ENCODE measurements at regions not wholly inside any gene's neighbourhood (a gene's known extent, or its start where the extent isn't known, plus 50 kb on each side); places are given as distances from the start of the nearest gene placed in this dataset.
"Not testable (repeated sequence)": the region's sequence is repeated elsewhere in the genome, so short reads cannot be mapped to it uniquely, and the experiment has no call there.

- ATAC-seq (ENCODE audit: low FRiP score in 2 of 2): no peak
- TF ChIP-seq POLR2A (IDR thresholded peaks at IDR 0.05) (no peak), CTCF (IDR thresholded peaks at IDR 0.05) (no peak), POLR2AphosphoS5 (IDR thresholded peaks at IDR 0.05) (no peak)
- no peak overlapping the region for H3K27ac ChIP-seq
- H3K36me3 ChIP-seq: no peaks in the 10 kb centered on the region
- DNase-seq: peak in 1 of 2 donors; percentile 33
- H3K27me3 ChIP-seq: no peaks in the 10 kb centered on the region
- WGBS, 2 donors: 94 to 97% methylated on average over 10 of the region's 10 CpGs
- H3K9me3 ChIP-seq: no peaks in the 10 kb centered on the region
- peaks cover 0 to 6% (median 1%) of the 10 kb centered on the region in 4 donors for H3K4me1 ChIP-seq
- no peak overlapping the region for H3K4me3 ChIP-seq
These were observed 93.5 kb upstream of the LYZL2 start for GRCh38 chr10:30722956-30723620.

GRCh38 chr10:30719832-30720231 is 90.3 kb upstream of the LYZL2 start:
- Histone ChIP-seq H3K27ac (no peak overlapping the region), H3K4me1 (no peaks in the 10 kb centered on the region), H3K27me3 (no peaks in the 10 kb centered on the region), H3K4me3 (no peak overlapping the region), H3K9me3 (no peaks in the 10 kb centered on the region), H3K36me3 (no peaks in the 10 kb centered on the region)
- ATAC-seq (ENCODE audit: low FRiP score in 2 of 2) (no peak), DNase-seq (no peak)
- TF ChIP-seq POLR2AphosphoS5 (IDR thresholded peaks at IDR 0.05) (no peak), EP300 (IDR thresholded peaks at IDR 0.05) (no peak), CTCF (IDR thresholded peaks at IDR 0.05) (no peak), POLR2A (IDR thresholded peaks at IDR 0.05) (no peak)
- 50 to 61% methylated on average over 9 of the region's 9 CpGs for WGBS, 2 donors

GRCh38 chr10:30709700-30710358 is 80.3 kb upstream of the LYZL2 start:
- no peak overlapping the region for H3K27ac ChIP-seq
- TF ChIP-seq EP300 (IDR thresholded peaks at IDR 0.05): no peak
- TF ChIP-seq POLR2A (IDR thresholded peaks at IDR 0.05): no peak
- no peak for TF ChIP-seq CTCF (IDR thresholded peaks at IDR 0.05)
- no peak for TF ChIP-seq POLR2AphosphoS5 (IDR thresholded peaks at IDR 0.05)
- no peaks in the 10 kb centered on the region for H3K4me1 ChIP-seq
- H3K4me3 ChIP-seq: no peak overlapping the region
- H3K27me3 ChIP-seq: no peaks in the 10 kb centered on the region
- H3K9me3 ChIP-seq: peaks cover 0 to 10% (median 10%) of the 10 kb centered on the region in 4 donors
- DNase-seq (no peak), ATAC-seq (ENCODE audit: low FRiP score in 2 of 2) (no peak)
- 88 to 91% methylated on average over 6 of the region's 6 CpGs for WGBS, 2 donors
- no peaks in the 10 kb centered on the region for H3K36me3 ChIP-seq

- Histone ChIP-seq H3K4me3 (no peak overlapping the region), H3K9me3 (peaks cover 0 to 10% (median 9%) of the 10 kb centered on the region in 4 donors), H3K36me3 (no peaks in the 10 kb centered on the region), H3K4me1 (no peaks in the 10 kb centered on the region), H3K27ac (no peak overlapping the region), H3K27me3 (no peaks in the 10 kb centered on the region)
- DNase-seq (no peak), ATAC-seq (ENCODE audit: low FRiP score in 2 of 2) (no peak)
- WGBS, 2 donors: 90% methylated on average over 10 of the region's 10 CpGs
- no peak for TF ChIP-seq POLR2AphosphoS5 (IDR thresholded peaks at IDR 0.05)
- no peak for TF ChIP-seq CTCF (IDR thresholded peaks at IDR 0.05)
- TF ChIP-seq POLR2A (IDR thresholded peaks at IDR 0.05): no peak
- TF ChIP-seq EP300 (IDR thresholded peaks at IDR 0.05): no peak
These were observed 79.7 kb upstream of the LYZL2 start for GRCh38 chr10:30709229-30709628.

- Histone ChIP-seq H3K4me3 (no peak overlapping the region), H3K4me1 (no peaks in the 10 kb centered on the region), H3K27me3 (no peaks in the 10 kb centered on the region), H3K27ac (no peak overlapping the region), H3K9me3 (peaks cover 0 to under 1% (median under 1%) of the 10 kb centered on the region in 4 donors), H3K36me3 (no peaks in the 10 kb centered on the region)
- TF ChIP-seq EP300 (IDR thresholded peaks at IDR 0.05) (no peak), POLR2AphosphoS5 (IDR thresholded peaks at IDR 0.05) (no peak), POLR2A (IDR thresholded peaks at IDR 0.05) (no peak), CTCF (IDR thresholded peaks at IDR 0.05) (no peak)
- DNase-seq (no peak), ATAC-seq (ENCODE audit: low FRiP score in 2 of 2) (no peak)
- 93 to 95% methylated on average over 3 of the region's 3 CpGs for WGBS, 2 donors
These were observed 78.7 kb upstream of the LYZL2 start for GRCh38 chr10:30708234-30708633.

GRCh38 chr10:30706189-30706588 is 76.6 kb upstream of the LYZL2 start:
- H3K9me3 ChIP-seq; DNase-seq; H3K36me3 ChIP-seq; H3K4me1 ChIP-seq; H3K27me3 ChIP-seq; ATAC-seq (ENCODE audit: low FRiP score in 2 of 2); H3K4me3 ChIP-seq: not testable (repeated sequence)
- 83 to 94% methylated on average over 1 of the region's 1 CpG for WGBS, 2 donors
- peak overlapping the region in 1 of 4 donors; percentile 69 for H3K27ac ChIP-seq
